Testis (tissue), 2 donors: ENCODE measurements at regions not wholly inside any gene's neighbourhood (a gene's known extent, or its start where the extent isn't known, plus 50 kb on each side); places are given as distances from the start of the nearest gene placed in this dataset.
"Not testable (repeated sequence)": the region's sequence is repeated elsewhere in the genome, so short reads cannot be mapped to it uniquely, and the experiment has no call there.

ENCODE experiments used
- DNase-seq: peaks from one replicate; pipeline ENCODE4 v3.0.0-alpha.2; 2019
- H3K27ac ChIP-seq, 2 donors: fragments of 200-600 bp; sonication (generic); one replicate each; pipeline ENCODE4 v1.5.1; 2019
- H3K27me3 ChIP-seq: fragments of 200-600 bp; sonication (generic); one replicate; pipeline ENCODE4 v1.5.1; 2019
- H3K36me3 ChIP-seq: fragments of 200-600 bp; sonication (generic); one replicate; pipeline ENCODE4 v1.5.1; 2017; ENCODE audit warnings: low read depth; ENCODE audit errors: missing control alignments
- H3K4me1 ChIP-seq: fragments of 200-600 bp; sonication (generic); one replicate; pipeline ENCODE4 v1.5.1; 2019
- H3K4me3 ChIP-seq, 2 donors: fragments of 200-600 bp; sonication (generic); one replicate each; pipeline ENCODE4 v1.5.1; 2017 to 2019
- H3K9me3 ChIP-seq: fragments of 200-600 bp; sonication (generic); one replicate; pipeline ENCODE4 v1.5.1; 2017
- POLR2A ChIP-seq: fragments of 450-650 bp; IDR thresholded peaks from one replicate; pipeline ENCODE4 v1.6.1; 2017; ENCODE audit warnings: antibody characterized with exemption, mild to moderate bottlenecking, moderate library complexity
- WGBS, 2 donors: methylation state at CpG; one replicate each; pipeline ENCODE4 v1.1.5; 2018; 5-methylcytosine and 5-hydroxymethylcytosine counted together
- intact Hi-C: fragments of 100-400 bp; cut with DNase I; formaldehyde crosslinking; loops from one replicate; pipeline ENCODE4 v1.15.1; 2023; ENCODE audit warnings: low total_unique reads
- TF ChIP-seq, protein P1 (sequence below), 3 experiments: fragments of 450-650 bp in 2 of 3; fragments of 200-600 bp in 1 of 3; sonication (generic) in 1 of 3; IDR thresholded peaks; one replicate each; pipeline ENCODE4 v1.5.1; 2016 to 2019; ENCODE audit warnings: antibody characterized with exemption in 3 of 3, mild to moderate bottlenecking in 2 of 3, moderate library complexity in 1 of 3

DNA sequence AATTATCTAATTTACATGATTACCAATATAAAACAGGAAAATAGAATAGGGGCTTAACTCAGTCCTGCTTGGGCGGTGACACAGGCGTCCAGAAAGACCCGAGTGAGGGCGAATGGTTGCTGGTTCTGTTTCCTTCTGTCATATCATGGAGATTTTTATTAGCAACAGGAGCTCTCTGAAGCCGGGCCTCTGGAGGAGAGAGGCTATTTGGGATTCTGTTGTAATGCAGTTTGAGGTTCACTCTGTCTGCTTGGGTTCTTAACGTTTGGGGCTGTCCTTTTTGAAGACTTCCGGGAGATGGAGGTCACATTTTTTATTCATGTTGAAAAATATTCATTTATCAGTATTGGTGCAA lies 115.7 kb upstream of the ZNF536 start:
- 55 to 57% methylated on average over 7 of the region's 7 CpGs for WGBS, 2 donors
- no peaks in the 10 kb centered on the region for H3K27me3 ChIP-seq
- no peak overlapping the region for H3K27ac ChIP-seq
- no peaks in the 10 kb centered on the region for H3K36me3 ChIP-seq
- no peaks in the 10 kb centered on the region for H3K9me3 ChIP-seq
- no peak for DNase-seq
- H3K4me3 ChIP-seq = no peak overlapping the region
- intact Hi-C loops = no loop called here
- H3K4me1 ChIP-seq = peaks cover 7% of the 10 kb centered on the region
- TF ChIP-seq POLR2A = no peak
- TF ChIP-seq, protein P1, sequence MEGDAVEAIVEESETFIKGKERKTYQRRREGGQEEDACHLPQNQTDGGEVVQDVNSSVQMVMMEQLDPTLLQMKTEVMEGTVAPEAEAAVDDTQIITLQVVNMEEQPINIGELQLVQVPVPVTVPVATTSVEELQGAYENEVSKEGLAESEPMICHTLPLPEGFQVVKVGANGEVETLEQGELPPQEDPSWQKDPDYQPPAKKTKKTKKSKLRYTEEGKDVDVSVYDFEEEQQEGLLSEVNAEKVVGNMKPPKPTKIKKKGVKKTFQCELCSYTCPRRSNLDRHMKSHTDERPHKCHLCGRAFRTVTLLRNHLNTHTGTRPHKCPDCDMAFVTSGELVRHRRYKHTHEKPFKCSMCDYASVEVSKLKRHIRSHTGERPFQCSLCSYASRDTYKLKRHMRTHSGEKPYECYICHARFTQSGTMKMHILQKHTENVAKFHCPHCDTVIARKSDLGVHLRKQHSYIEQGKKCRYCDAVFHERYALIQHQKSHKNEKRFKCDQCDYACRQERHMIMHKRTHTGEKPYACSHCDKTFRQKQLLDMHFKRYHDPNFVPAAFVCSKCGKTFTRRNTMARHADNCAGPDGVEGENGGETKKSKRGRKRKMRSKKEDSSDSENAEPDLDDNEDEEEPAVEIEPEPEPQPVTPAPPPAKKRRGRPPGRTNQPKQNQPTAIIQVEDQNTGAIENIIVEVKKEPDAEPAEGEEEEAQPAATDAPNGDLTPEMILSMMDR (IDR thresholded peaks at IDR 0.05) = no peak

- H3K9me3 ChIP-seq = no peaks in the 10 kb centered on the region
- no peaks in the 10 kb centered on the region for H3K36me3 ChIP-seq
- no peaks in the 10 kb centered on the region for H3K4me1 ChIP-seq
- TF ChIP-seq POLR2A = no peak
- TF ChIP-seq, protein P1 (IDR thresholded peaks at IDR 0.05) = no peak
- H3K4me3 ChIP-seq = no peak overlapping the region
- intact Hi-C loops = no loop called here
- H3K27ac ChIP-seq = no peak overlapping the region
- no peaks in the 10 kb centered on the region for H3K27me3 ChIP-seq
- 45 to 48% methylated on average over 6 of the region's 6 CpGs for WGBS, 2 donors
- no peak for DNase-seq
These were observed 108.3 kb upstream of the ZNF536 start for GRCh38 chr19:30263830-30264381.

DNA sequence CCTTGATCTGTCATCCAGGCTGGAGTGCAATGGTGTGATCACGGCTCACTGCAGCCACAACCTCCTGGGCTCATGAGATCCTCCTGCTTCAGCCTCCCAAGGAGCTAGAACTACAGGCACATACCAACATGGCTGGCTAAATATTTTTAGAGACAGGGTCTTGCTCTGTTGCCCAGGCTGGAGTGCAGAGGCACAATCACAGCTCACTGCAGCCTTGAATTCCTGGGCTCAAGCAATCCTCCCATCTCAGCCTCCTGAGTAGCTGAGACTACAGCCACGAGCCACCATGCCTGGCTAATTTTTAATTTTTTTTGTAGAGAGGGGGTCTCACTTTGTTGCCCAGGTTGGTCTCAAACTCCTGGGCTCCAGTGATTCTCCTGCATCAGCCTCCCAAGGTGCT lies 106.3 kb upstream of the ZNF536 start:
- intact Hi-C loops = not testable (repeated sequence)

GRCh38 chr19:30266687-30267086 lies 105.5 kb upstream of the ZNF536 start:
- Histone ChIP-seq H3K4me1 (no peaks in the 10 kb centered on the region), H3K9me3 (no peaks in the 10 kb centered on the region), H3K4me3 (no peak overlapping the region), H3K27me3 (no peaks in the 10 kb centered on the region), H3K36me3 (no peaks in the 10 kb centered on the region), H3K27ac (no peak overlapping the region)
- TF ChIP-seq, protein P1 (IDR thresholded peaks at IDR 0.05) = no peak
- no peak for TF ChIP-seq POLR2A
- intact Hi-C loops = no loop called here
- no peak for DNase-seq
- 86 to 89% methylated on average over 6 of the region's 6 CpGs for WGBS, 2 donors

More for the DNA sequence above, 106.3 kb upstream of the ZNF536 start:
- not testable (repeated sequence) for H3K4me1 ChIP-seq, H3K36me3 ChIP-seq, H3K27me3 ChIP-seq, H3K27ac ChIP-seq, H3K9me3 ChIP-seq, H3K4me3 ChIP-seq, DNase-seq
- WGBS, 2 donors = 93 to 94% methylated on average over 2 of the region's 2 CpGs

DNA sequence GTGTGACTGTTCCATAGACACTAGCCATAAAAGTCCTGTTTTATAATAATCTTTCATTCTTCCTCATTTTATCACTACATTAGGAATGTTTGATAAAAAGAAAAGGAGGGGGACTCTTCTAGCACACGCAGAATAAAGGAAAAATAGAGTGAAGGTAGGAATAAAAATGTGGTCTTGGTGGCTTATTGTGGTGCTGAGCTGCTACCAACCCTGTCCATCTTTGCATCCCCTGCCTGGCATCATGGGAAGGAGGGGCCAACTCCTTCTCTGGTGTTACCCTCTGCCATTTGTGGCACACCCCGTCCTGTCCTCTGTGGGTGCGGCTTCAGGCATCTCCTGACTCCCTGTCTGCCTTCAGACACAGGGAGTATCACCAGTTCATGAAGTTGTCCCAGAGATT lies 104.9 kb upstream of the ZNF536 start:
- no peaks in the 10 kb centered on the region for H3K9me3 ChIP-seq
- no peaks in the 10 kb centered on the region for H3K36me3 ChIP-seq
- 58 to 79% methylated on average over 3 of the region's 3 CpGs for WGBS, 2 donors
- intact Hi-C loops = no loop called here
- no peak overlapping the region for H3K4me3 ChIP-seq
- TF ChIP-seq, protein P1 (IDR thresholded peaks at IDR 0.05) = no peak
- TF ChIP-seq POLR2A = no peak
- H3K27ac ChIP-seq = no peak overlapping the region
- no peaks in the 10 kb centered on the region for H3K4me1 ChIP-seq
- no peaks in the 10 kb centered on the region for H3K27me3 ChIP-seq
- no peak for DNase-seq
